CD14-positive monocyte (primary cell): ENCODE measurements at regions not wholly inside any gene's neighbourhood (a gene's known extent, or its start where the extent isn't known, plus 50 kb on each side); places are given as distances from the start of the nearest gene placed in this dataset.

Source experiments
- DNase-seq, 3 donors: peaks; one replicate each; pipeline ENCODE4 v3.0.0-alpha.2; 2011 to 2022
- H2AFZ ChIP-seq: 2 replicates; pipeline ENCODE4 v1.6.0; 2012; ENCODE audit warnings: mild to moderate bottlenecking, low read depth, low read length, inconsistent platforms; ENCODE audit not compliant: insufficient read depth, poor library complexity, severe bottlenecking
- H3K27ac ChIP-seq, 2 donors: 1 replicate in 1 of 2; 2 replicates in 1 of 2; pipeline ENCODE4 v1.5.1; 2012 to 2013; ENCODE audit warnings: low read length in 2 of 2, control low read depth in 1 of 2, inconsistent platforms in 1 of 2, low read depth in 1 of 2, mild to moderate bottlenecking in 1 of 2
- H3K27me3 ChIP-seq, 2 donors: one replicate each; pipeline versions ENCODE4 v1.6.0 to v1.6.1; 2011 to 2013; ENCODE audit warnings: low read length in 2 of 2; ENCODE audit not compliant: control insufficient read depth in 2 of 2, insufficient read depth in 2 of 2
- H3K36me3 ChIP-seq, 2 donors: replicated peaks in 1 of 2; 1 replicate in 1 of 2; 2 replicates in 1 of 2; pipeline versions ENCODE4 v1.5.1 to v1.6.1; 2012 to 2013; ENCODE audit warnings: low read length in 2 of 2, control low read depth in 1 of 2, inconsistent platforms in 1 of 2, mild to moderate bottlenecking in 1 of 2; ENCODE audit not compliant: insufficient read depth in 2 of 2, control insufficient read depth in 1 of 2
- H3K4me1 ChIP-seq, 2 donors: 1 replicate in 1 of 2; 2 replicates in 1 of 2; pipeline versions ENCODE4 v1.5.1 to v1.6.1; 2012 to 2013; ENCODE audit warnings: low read length in 2 of 2, control low read depth in 1 of 2, inconsistent platforms in 1 of 2, mild to moderate bottlenecking in 1 of 2, moderate library complexity in 1 of 2; ENCODE audit not compliant: insufficient read depth in 2 of 2, control insufficient read depth in 1 of 2
- H3K4me2 ChIP-seq: replicated peaks from 2 replicates; pipeline ENCODE3; 2012; ENCODE audit warnings: low read length, moderate library complexity, mild to moderate bottlenecking; ENCODE audit not compliant: poor library complexity, severe bottlenecking; ENCODE audit errors: extremely low read depth
- H3K4me3 ChIP-seq, 3 experiments: fragments of 200-600 bp in 1 of 3; sonication (generic) in 1 of 3; replicated peaks in 1 of 3; 1 replicate in 2 of 3; 2 replicates in 1 of 3; pipeline ENCODE4 v1.5.1; 2011 to 2013; ENCODE audit warnings: low read length in 3 of 3, mild to moderate bottlenecking in 3 of 3, control low read depth in 2 of 3, low read depth in 2 of 3, inconsistent platforms in 1 of 3, moderate library complexity in 1 of 3
- H3K79me2 ChIP-seq: 2 replicates; pipeline ENCODE4 v1.6.0; 2012; ENCODE audit warnings: mild to moderate bottlenecking, control low read depth, inconsistent platforms, low read length, moderate library complexity; ENCODE audit not compliant: insufficient read depth
- H3K9ac ChIP-seq: 2 replicates; pipeline ENCODE4 v1.6.0; 2017; ENCODE audit warnings: low read length, mild to moderate bottlenecking; ENCODE audit not compliant: insufficient read depth, poor library complexity, severe bottlenecking
- H3K9me3 ChIP-seq, 2 donors: replicated peaks in 1 of 2; 1 replicate in 1 of 2; 2 replicates in 1 of 2; pipeline versions ENCODE4 v1.5.1 to v1.6.1; 2012 to 2013; ENCODE audit warnings: low read length in 2 of 2, control low read depth in 1 of 2; ENCODE audit not compliant: control insufficient read depth in 1 of 2, insufficient read depth in 1 of 2
- H4K20me1 ChIP-seq: 2 replicates; pipeline ENCODE4 v1.6.0; 2012; ENCODE audit warnings: mild to moderate bottlenecking, low read length, control low read depth, moderate library complexity; ENCODE audit not compliant: insufficient read depth
- H3K27ac Mint-ChIP-seq, 7 donors: one replicate each; pipeline ENCODE4 v1.8.0; 2020; ENCODE audit warnings: mild to moderate bottlenecking in 7 of 7, mixed read lengths in 7 of 7, moderate library complexity in 6 of 7, inconsistent platforms in 2 of 7
- H3K27me3 Mint-ChIP-seq, 3 donors: one replicate each; pipeline ENCODE4 v1.8.0; 2021 to 2022; ENCODE audit warnings: low read depth in 3 of 3, mild to moderate bottlenecking in 3 of 3, mixed read lengths in 3 of 3, moderate library complexity in 3 of 3, inconsistent platforms in 1 of 3
- H3K36me3 Mint-ChIP-seq, 2 donors: one replicate each; pipeline ENCODE4 v1.8.0; 2020; ENCODE audit warnings: mixed read lengths in 2 of 2, inconsistent platforms in 1 of 2, mild to moderate bottlenecking in 1 of 2
- H3K4me1 Mint-ChIP-seq: one replicate; pipeline ENCODE4 v1.8.0; 2020; ENCODE audit warnings: mild to moderate bottlenecking, mixed read lengths
- H3K4me3 Mint-ChIP-seq, 2 donors: one replicate each; pipeline ENCODE4 v1.8.0; 2020; ENCODE audit warnings: mild to moderate bottlenecking in 2 of 2, mixed read lengths in 2 of 2, moderate library complexity in 1 of 2
- H3K9me3 Mint-ChIP-seq, 7 donors: one replicate each; pipeline ENCODE4 v1.8.0; 2020 to 2022; ENCODE audit warnings: mixed read lengths in 7 of 7, mild to moderate bottlenecking in 6 of 7, moderate library complexity in 6 of 7, inconsistent platforms in 2 of 7
- CTCF ChIP-seq: fragments of 200-600 bp; IDR thresholded peaks from one replicate; pipeline ENCODE4 v1.8.0; 2022; ENCODE audit warnings: antibody characterized with exemption, mild to moderate bottlenecking
- WGBS: methylation state at CpG from one replicate; pipeline ENCODE4 v1.1.5; 2013; ENCODE audit warnings: missing lambda C conversion rate; ENCODE audit not compliant: insufficient coverage; 5-methylcytosine and 5-hydroxymethylcytosine counted together
- intact Hi-C, 2 donors: fragments of 100-400 bp; cut with micrococcal nuclease; formaldehyde crosslinking; loops; one replicate each; pipeline versions ENCODE4 v1.15.0 to v1.15.1; 2023

DNA sequence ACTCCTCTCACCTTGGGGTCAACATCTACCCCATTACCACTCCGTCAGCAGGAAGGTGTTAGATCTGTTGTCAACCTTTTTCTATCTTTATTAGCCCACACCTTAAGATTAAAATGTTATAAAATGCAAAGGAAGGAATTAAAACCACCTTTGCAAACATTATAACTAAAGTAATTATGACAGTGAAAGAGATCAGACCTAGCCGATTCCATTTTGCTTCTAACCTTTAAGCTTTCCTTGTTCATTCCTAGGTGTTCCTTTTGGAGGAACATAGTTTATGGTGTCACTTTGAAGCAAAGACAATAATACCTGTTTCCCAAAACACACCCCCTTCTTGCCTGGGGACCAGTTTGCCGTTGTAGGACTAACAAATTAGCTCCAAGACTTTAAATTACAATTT is 1223.0 kb upstream of the ADGRB3 start:
- no peak overlapping the region for H3K9ac ChIP-seq
- no peak overlapping the region for H3K27ac Mint-ChIP-seq
- no peak for DNase-seq
- no peaks in the 10 kb centered on the region for H3K9me3 ChIP-seq
- 83% methylated on average over 1 of the region's 3 CpGs for WGBS
- H3K27me3 ChIP-seq, result no peaks in the 10 kb centered on the region
- no peaks in the 10 kb centered on the region for H3K4me1 Mint-ChIP-seq
- H3K4me2 ChIP-seq, result no peak overlapping the region
- no peaks in the 10 kb centered on the region for H3K36me3 Mint-ChIP-seq
- H3K36me3 ChIP-seq, result no peaks in the 10 kb centered on the region
- H3K27ac ChIP-seq, result no peak overlapping the region
- no peak overlapping the region for H3K4me3 ChIP-seq
- H3K79me2 ChIP-seq, result no peaks in the 10 kb centered on the region
- H3K9me3 Mint-ChIP-seq, result peaks cover 0 to 3% (median 0%) of the 10 kb centered on the region in 7 donors
- TF ChIP-seq CTCF, result no peak
- no peaks in the 10 kb centered on the region for H4K20me1 ChIP-seq
- H3K27me3 Mint-ChIP-seq, result peaks cover 0 to 2% (median 0%) of the 10 kb centered on the region in 3 donors
- intact Hi-C loops, result no loop called here
- no peak overlapping the region for H2AFZ ChIP-seq
- H3K4me3 Mint-ChIP-seq, result no peak overlapping the region
- H3K4me1 ChIP-seq, result no peaks in the 10 kb centered on the region

GRCh38 chr6:67411036-67411435 is 1224.0 kb upstream of the ADGRB3 start:
- no peaks in the 10 kb centered on the region for H3K36me3 ChIP-seq
- no peak for TF ChIP-seq CTCF
- WGBS, result 33% methylated on average over 1 of the region's 1 CpG
- H3K79me2 ChIP-seq, result no peaks in the 10 kb centered on the region
- H3K36me3 Mint-ChIP-seq, result no peaks in the 10 kb centered on the region
- H3K4me2 ChIP-seq, result no peak overlapping the region
- H3K27ac ChIP-seq, result no peak overlapping the region
- intact Hi-C loops, result no loop called here
- no peaks in the 10 kb centered on the region for H3K27me3 ChIP-seq
- no peaks in the 10 kb centered on the region for H3K4me1 Mint-ChIP-seq
- peaks cover 0 to under 1% of the 10 kb centered on the region in 2 donors for H3K9me3 ChIP-seq
- H3K27ac Mint-ChIP-seq, result no peak overlapping the region
- H3K4me3 Mint-ChIP-seq, result no peak overlapping the region
- peaks cover 0 to 2% (median 0%) of the 10 kb centered on the region in 7 donors for H3K9me3 Mint-ChIP-seq
- no peak overlapping the region for H3K4me3 ChIP-seq
- no peak overlapping the region for H2AFZ ChIP-seq
- DNase-seq, result no peak
- peaks cover 0 to 2% (median 0%) of the 10 kb centered on the region in 3 donors for H3K27me3 Mint-ChIP-seq
- H3K4me1 ChIP-seq, result no peaks in the 10 kb centered on the region
- H3K9ac ChIP-seq, result no peak overlapping the region
- no peaks in the 10 kb centered on the region for H4K20me1 ChIP-seq
